Parathyroid adenoma (tissue), 2 donors: ENCODE measurements at regions not wholly inside any gene's neighbourhood (a gene's known extent, or its start where the extent isn't known, plus 50 kb on each side); places are given as distances from the start of the nearest gene placed in this dataset.

Experiments
- H2AFZ ChIP-seq: fragments of 300-600 bp; sonication (generic); one replicate; pipeline ENCODE4 v1.7.0; 2017; ENCODE audit warnings: antibody characterized with exemption, mild to moderate bottlenecking
- H3K27ac ChIP-seq: fragments of 300-600 bp; sonication (generic); one replicate; pipeline ENCODE4 v1.7.0; 2017
- H3K27me3 ChIP-seq: fragments of 300-600 bp; sonication (generic); one replicate; pipeline ENCODE4 v1.7.0; 2017; ENCODE audit warnings: low read length; ENCODE audit not compliant: control insufficient read depth, insufficient read depth
- H3K36me3 ChIP-seq: fragments of 300-600 bp; sonication (generic); one replicate; pipeline ENCODE4 v1.7.0; 2017; ENCODE audit warnings: low read length; ENCODE audit not compliant: control insufficient read depth, insufficient read depth
- H3K4me1 ChIP-seq: fragments of 300-600 bp; sonication (generic); one replicate; pipeline ENCODE4 v1.7.0; 2017; ENCODE audit warnings: control low read depth
- H3K4me2 ChIP-seq: fragments of 300-600 bp; sonication (generic); one replicate; pipeline ENCODE4 v1.7.0; 2017; ENCODE audit warnings: low read length
- H3K4me3 ChIP-seq: fragments of 300-600 bp; sonication (generic); one replicate; pipeline ENCODE4 v1.7.0; 2017; ENCODE audit warnings: low read depth, low read length
- H3K79me2 ChIP-seq: fragments of 300-600 bp; sonication (generic); one replicate; pipeline ENCODE4 v1.7.0; 2017; ENCODE audit warnings: control low read depth
- H3K9ac ChIP-seq: fragments of 300-600 bp; sonication (generic); one replicate; pipeline ENCODE4 v1.7.0; 2017; ENCODE audit warnings: mild to moderate bottlenecking
- H3K9me3 ChIP-seq: fragments of 300-600 bp; sonication (generic); one replicate; pipeline ENCODE4 v1.7.0; 2017; ENCODE audit warnings: low read length; ENCODE audit not compliant: control insufficient read depth
- CTCF ChIP-seq: fragments of 300-600 bp; sonication (generic); IDR thresholded peaks from one replicate; pipeline ENCODE4 v1.7.0; 2017; ENCODE audit warnings: antibody characterized with exemption, mild to moderate bottlenecking
- donor health status: primary hyperparathyroidism.

- TF ChIP-seq CTCF: no peak
- Histone ChIP-seq H3K4me1 (no peaks in the 10 kb centered on the region), H3K79me2 (no peaks in the 10 kb centered on the region), H3K27ac (no peak overlapping the region), H3K27me3 (no peaks in the 10 kb centered on the region), H3K4me2 (no peak overlapping the region), H2AFZ (no peak overlapping the region), H3K36me3 (no peaks in the 10 kb centered on the region), H3K9me3 (no peaks in the 10 kb centered on the region), H3K4me3 (no peak overlapping the region), H3K9ac (no peak overlapping the region)
Measured at GRCh38 chr7:34371922-34372321, 286.1 kb upstream of the NPSR1 start.

- Histone ChIP-seq H3K27me3 (no peaks in the 10 kb centered on the region), H3K4me3 (no peak overlapping the region), H3K4me1 (no peaks in the 10 kb centered on the region), H3K9me3 (no peaks in the 10 kb centered on the region), H3K4me2 (no peak overlapping the region), H3K9ac (no peak overlapping the region), H3K27ac (no peak overlapping the region), H3K79me2 (no peaks in the 10 kb centered on the region), H3K36me3 (no peaks in the 10 kb centered on the region), H2AFZ (no peak overlapping the region)
- no peak for TF ChIP-seq CTCF
Measured at GRCh38 chr7:34373940-34374339, 284.1 kb upstream of the NPSR1 start.

GRCh38 chr7:34382166-34382893, 275.7 kb upstream of the NPSR1 start:
- H2AFZ ChIP-seq: no peak overlapping the region
- H3K79me2 ChIP-seq: no peaks in the 10 kb centered on the region
- no peaks in the 10 kb centered on the region for H3K9me3 ChIP-seq
- no peak for TF ChIP-seq CTCF
- H3K4me1 ChIP-seq: no peaks in the 10 kb centered on the region
- no peaks in the 10 kb centered on the region for H3K27me3 ChIP-seq
- H3K4me3 ChIP-seq: no peak overlapping the region
- H3K27ac ChIP-seq: no peak overlapping the region
- no peak overlapping the region for H3K4me2 ChIP-seq
- no peaks in the 10 kb centered on the region for H3K36me3 ChIP-seq
- H3K9ac ChIP-seq: no peak overlapping the region

GRCh38 chr7:34385384-34385783, 272.6 kb upstream of the NPSR1 start:
- H3K4me3 ChIP-seq: no peak overlapping the region
- no peak for TF ChIP-seq CTCF
- no peak overlapping the region for H3K27ac ChIP-seq
- H2AFZ ChIP-seq: no peak overlapping the region
- no peaks in the 10 kb centered on the region for H3K9me3 ChIP-seq
- H3K4me2 ChIP-seq: no peak overlapping the region
- no peaks in the 10 kb centered on the region for H3K4me1 ChIP-seq
- no peaks in the 10 kb centered on the region for H3K27me3 ChIP-seq
- H3K36me3 ChIP-seq: no peaks in the 10 kb centered on the region
- no peaks in the 10 kb centered on the region for H3K79me2 ChIP-seq
- H3K9ac ChIP-seq: no peak overlapping the region
